ENCODE measurements at regions not wholly inside any gene's neighbourhood (a gene's known extent, or its start where the extent isn't known, plus 50 kb on each side); places are given as distances from the start of the nearest gene placed in this dataset.

- DNase-seq (ENCODE audit: low read depth), result no peak
Measured at GRCh38 chr1:173422456-173422976, 54.6 kb upstream of the PRDX6 start.

GRCh38 chr1:173423291-173423690 lies 53.8 kb upstream of the PRDX6 start:
- no peak for DNase-seq (ENCODE audit: low read depth)

- DNase-seq (ENCODE audit: low read depth), result no peak
Measured at GRCh38 chr1:173424143-173424542, 53.0 kb upstream of the PRDX6 start.

- no peak for DNase-seq (ENCODE audit: low read depth)
Measured at GRCh38 chr1:173424782-173425407, 52.2 kb upstream of the PRDX6 start.

GRCh38 chr1:173426057-173426456 lies 51.1 kb upstream of the PRDX6 start:
- DNase-seq (ENCODE audit: low read depth), result no peak

GRCh38 chr1:173427146-173428054 lies 49.7 kb upstream of the PRDX6 start:
- no peak for DNase-seq (ENCODE audit: low read depth)

Data from T follicular helper cell (primary cell).